RWPE2 (cell line): ENCODE measurements at regions not wholly inside any gene's neighbourhood (a gene's known extent, or its start where the extent isn't known, plus 50 kb on each side); places are given as distances from the start of the nearest gene placed in this dataset.

Experiments used
- ATAC-seq: fragments of 200-7000 bp; cut with Tn5 transposase; 3 replicates; pipeline ENCODE4 v1.9.1; 2021; ENCODE audit warnings: low read depth
- DNase-seq: peaks from one replicate; pipeline ENCODE4 v3.0.0-alpha.2; 2020; ENCODE audit warnings: low spot score
- H3K27ac ChIP-seq: fragments of 450-650 bp; 2 replicates; pipeline ENCODE4 v1.5.1; 2017; ENCODE audit warnings: mild to moderate bottlenecking; ENCODE audit not compliant: poor library complexity, severe bottlenecking
- H3K27me3 ChIP-seq: fragments of 250-450 bp; sonication (Bioruptor Pico); 2 replicates; pipeline ENCODE4 v1.5.1; 2021; ENCODE audit warnings: mild to moderate bottlenecking, moderate library complexity; ENCODE audit not compliant: insufficient read depth, poor library complexity, severe bottlenecking
- H3K36me3 ChIP-seq: fragments of 250-450 bp; sonication (Bioruptor Pico); 2 replicates; pipeline ENCODE4 v1.5.1; 2020; ENCODE audit warnings: low read depth, mild to moderate bottlenecking, moderate library complexity
- H3K4me1 ChIP-seq: fragments of 250-450 bp; sonication (Bioruptor Pico); 2 replicates; pipeline ENCODE4 v1.5.1; 2021; ENCODE audit warnings: mild to moderate bottlenecking, moderate library complexity; ENCODE audit not compliant: insufficient read depth, poor library complexity, severe bottlenecking
- H3K4me3 ChIP-seq: fragments of 250-450 bp; sonication (Bioruptor Pico); 2 replicates; pipeline ENCODE4 v1.5.1; 2021; ENCODE audit warnings: mild to moderate bottlenecking, moderate library complexity; ENCODE audit not compliant: severe bottlenecking
- H3K9me3 ChIP-seq: fragments of 250-450 bp; sonication (Bioruptor Pico); 2 replicates; pipeline ENCODE4 v1.5.1; 2021; ENCODE audit warnings: mild to moderate bottlenecking, moderate library complexity; ENCODE audit not compliant: severe bottlenecking
- CTCF ChIP-seq: fragments of 450-650 bp; IDR thresholded peaks from one replicate; pipeline ENCODE4 v1.5.1; 2017; ENCODE audit warnings: mild to moderate bottlenecking, moderate library complexity; ENCODE audit not compliant: poor library complexity, severe bottlenecking

DNA sequence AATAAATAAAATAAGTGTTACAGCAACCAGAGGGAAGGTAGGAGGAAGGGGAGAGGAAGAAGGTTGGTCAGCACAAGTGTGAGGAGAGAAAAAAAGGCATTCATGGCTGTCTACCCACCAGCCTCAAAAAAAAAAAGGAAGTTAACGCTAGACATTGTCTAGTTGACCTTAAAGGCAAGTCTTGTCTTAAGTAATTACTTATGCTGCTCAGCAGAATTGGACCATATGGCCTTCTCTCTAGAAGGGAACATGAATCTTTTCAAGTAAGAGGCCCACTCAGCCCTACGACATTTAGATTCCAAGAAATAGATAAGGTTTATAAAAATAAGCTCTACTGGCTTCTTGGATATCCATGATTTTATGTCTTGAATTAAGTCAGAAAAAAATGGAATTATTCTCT, 172.7 kb downstream of the ETNK1 start:
- Histone ChIP-seq H3K9me3 (no peaks in the 10 kb centered on the region), H3K27ac (no peak overlapping the region), H3K4me3 (no peak overlapping the region), H3K27me3 (no peaks in the 10 kb centered on the region), H3K36me3 (no peaks in the 10 kb centered on the region), H3K4me1 (no peaks in the 10 kb centered on the region)
- no peak for TF ChIP-seq CTCF
- DNase-seq (no peak), ATAC-seq (no peak)

DNA sequence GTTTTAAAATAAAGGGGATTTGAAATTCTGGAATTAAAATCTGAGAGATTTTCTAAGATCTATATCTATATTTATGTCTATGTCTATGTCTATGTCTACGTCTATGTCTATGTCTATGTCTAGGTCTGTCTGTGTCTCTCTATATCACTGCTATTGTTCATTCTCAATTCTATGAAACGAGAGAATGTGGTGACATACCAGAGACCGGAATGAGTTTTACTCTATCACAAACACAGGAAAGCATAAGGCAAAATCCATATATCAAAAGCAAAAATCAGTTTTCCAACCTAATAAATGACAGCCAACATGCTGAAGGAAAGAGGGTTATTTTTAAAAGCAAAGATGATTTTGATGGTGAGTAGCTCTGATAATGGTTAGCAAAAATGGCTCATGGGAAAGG, 173.1 kb downstream of the ETNK1 start:
- H3K4me3 ChIP-seq, result no peak overlapping the region
- ATAC-seq, result no peak
- H3K36me3 ChIP-seq, result no peaks in the 10 kb centered on the region
- no peak for DNase-seq
- no peak for TF ChIP-seq CTCF
- H3K4me1 ChIP-seq, result no peaks in the 10 kb centered on the region
- H3K27ac ChIP-seq, result no peak overlapping the region
- no peaks in the 10 kb centered on the region for H3K27me3 ChIP-seq
- no peaks in the 10 kb centered on the region for H3K9me3 ChIP-seq

DNA sequence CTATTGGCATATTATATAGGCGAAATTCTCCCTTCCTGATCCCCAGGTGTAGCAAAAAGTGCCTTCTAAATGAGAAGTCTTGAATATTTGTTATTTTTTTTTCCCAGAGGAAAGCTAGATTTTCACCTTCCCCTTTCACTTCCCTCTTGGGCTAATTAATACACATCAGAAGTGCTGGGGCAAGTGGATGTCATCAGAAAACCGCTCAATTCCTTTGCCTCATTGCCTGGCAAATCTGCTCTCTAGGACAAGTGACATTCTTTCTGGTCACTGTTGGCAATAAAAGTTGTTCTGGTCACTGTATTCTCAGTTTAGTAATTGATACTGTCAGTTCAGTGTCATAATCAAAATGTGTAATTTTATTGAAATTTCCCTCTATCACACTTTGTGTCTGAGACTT, 174.5 kb downstream of the ETNK1 start:
- H3K27me3 ChIP-seq, result no peaks in the 10 kb centered on the region
- H3K27ac ChIP-seq, result no peak overlapping the region
- TF ChIP-seq CTCF, result no peak
- ATAC-seq (no peak), DNase-seq (no peak)
- no peaks in the 10 kb centered on the region for H3K4me1 ChIP-seq
- H3K4me3 ChIP-seq, result no peak overlapping the region
- no peaks in the 10 kb centered on the region for H3K9me3 ChIP-seq
- H3K36me3 ChIP-seq, result no peaks in the 10 kb centered on the region

DNA sequence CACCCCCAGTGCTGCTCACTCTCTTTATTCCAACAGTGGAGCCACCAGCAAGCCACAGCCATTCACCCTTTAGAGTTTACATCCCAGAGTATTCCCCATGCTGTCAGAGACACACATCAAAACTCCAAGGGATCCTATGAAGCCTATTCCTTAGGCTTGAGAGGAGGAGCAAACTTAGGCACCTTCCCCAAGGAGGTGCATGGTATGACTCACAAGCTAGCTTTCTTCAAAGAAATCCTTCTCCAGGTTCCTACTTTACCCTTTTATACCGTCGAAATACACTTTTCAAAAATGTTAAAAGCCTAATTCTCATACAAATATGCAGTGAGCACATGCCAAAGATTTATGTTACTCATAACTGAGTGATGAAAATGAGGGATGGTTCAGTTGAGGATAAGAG, 175.4 kb downstream of the ETNK1 start:
- Histone ChIP-seq H3K4me1 (no peaks in the 10 kb centered on the region), H3K27ac (no peak overlapping the region)
- ATAC-seq, result no peak

More for the DNA sequence above, 175.4 kb downstream of the ETNK1 start:
- H3K4me3 ChIP-seq, result no peak overlapping the region
- no peaks in the 10 kb centered on the region for H3K36me3 ChIP-seq
- no peaks in the 10 kb centered on the region for H3K27me3 ChIP-seq
- no peaks in the 10 kb centered on the region for H3K9me3 ChIP-seq
- TF ChIP-seq CTCF, result no peak
- DNase-seq, result no peak
